Neural progenitor cell (in vitro differentiated cells): ENCODE measurements at regions not wholly inside any gene's neighbourhood (a gene's known extent, or its start where the extent isn't known, plus 50 kb on each side); places are given as distances from the start of the nearest gene placed in this dataset.
A peak's percentile ranks its signal among the peaks of the same experiment; 100 is the strongest.

Experiments used
- DNase-seq: peaks from one replicate; pipeline ENCODE4 v3.0.0-alpha.2; 2016; ENCODE audit warnings: low spot score
- H2AFZ ChIP-seq: fragments of 200-600 bp; sonication (generic); replicated peaks from 2 replicates; pipeline ENCODE4 v1.6.1; 2016; ENCODE audit warnings: antibody characterized with exemption
- H3F3A ChIP-seq: fragments of 200-600 bp; sonication (generic); 2 replicates; pipeline ENCODE4 v1.6.1; 2016; ENCODE audit warnings: antibody characterized with exemption, low read depth
- H3K27ac ChIP-seq: fragments of 200-600 bp; sonication (generic); 2 replicates; pipeline ENCODE4 v1.5.1; 2016; ENCODE audit warnings: mild to moderate bottlenecking
- H3K27me3 ChIP-seq: fragments of 200-600 bp; sonication (generic); 2 replicates; pipeline ENCODE4 v1.6.1; 2016; ENCODE audit warnings: mild to moderate bottlenecking, moderate library complexity
- H3K36me3 ChIP-seq: fragments of 200-600 bp; sonication (generic); 2 replicates; pipeline ENCODE4 v1.5.1; 2016
- H3K4me1 ChIP-seq: fragments of 200-600 bp; sonication (generic); 2 replicates; pipeline ENCODE4 v1.6.1; 2016; ENCODE audit warnings: mixed run types
- H3K4me2 ChIP-seq: fragments of 200-600 bp; sonication (generic); 2 replicates; pipeline ENCODE4 v1.6.1; 2016
- H3K4me3 ChIP-seq: fragments of 200-600 bp; sonication (generic); 2 replicates; pipeline ENCODE4 v1.5.1; 2016
- H3K79me2 ChIP-seq: fragments of 200-600 bp; sonication (generic); 2 replicates; pipeline ENCODE4 v1.6.1; 2016; ENCODE audit warnings: low read depth
- H3K9ac ChIP-seq: fragments of 200-600 bp; sonication (generic); 2 replicates; pipeline ENCODE4 v1.6.1; 2016
- H3K9me3 ChIP-seq: fragments of 200-600 bp; sonication (generic); 2 replicates; pipeline ENCODE4 v1.5.1; 2016; ENCODE audit warnings: low read depth
- H4K20me1 ChIP-seq: fragments of 200-600 bp; sonication (generic); 2 replicates; pipeline ENCODE4 v1.6.1; 2016; ENCODE audit warnings: low read depth
- H3K27ac Mint-ChIP-seq: 3 replicates; pipeline ENCODE4 v1.8.0; 2021; ENCODE audit warnings: mixed read lengths
- H3K27me3 Mint-ChIP-seq: 2 replicates; pipeline ENCODE4 v1.8.0; 2022; ENCODE audit warnings: low read depth, mild to moderate bottlenecking, inconsistent platforms, moderate library complexity, mixed read lengths; ENCODE audit not compliant: insufficient read depth
- H3K36me3 Mint-ChIP-seq: 3 replicates; pipeline ENCODE4 v1.8.0; 2021; ENCODE audit warnings: mixed read lengths
- H3K4me1 Mint-ChIP-seq: 3 replicates; pipeline ENCODE4 v1.8.0; 2021; ENCODE audit warnings: mixed read lengths
- H3K4me3 Mint-ChIP-seq: 3 replicates; pipeline ENCODE4 v1.8.0; 2021; ENCODE audit warnings: mild to moderate bottlenecking, moderate library complexity, mixed read lengths
- H3K9me3 Mint-ChIP-seq: 3 replicates; pipeline ENCODE4 v1.8.0; 2020; ENCODE audit warnings: mixed read lengths
- CTCF ChIP-seq: fragments of 200-600 bp; sonication (generic); IDR thresholded peaks from 2 replicates; pipeline ENCODE4 v1.5.1; 2017; ENCODE audit warnings: antibody characterized with exemption, mild to moderate bottlenecking
- EZH2 ChIP-seq: fragments of 200-600 bp; sonication (generic); IDR thresholded peaks from 2 replicates; pipeline ENCODE4 v1.6.1; 2017; ENCODE audit warnings: antibody characterized with exemption, mild to moderate bottlenecking, moderate library complexity
- EZH2phosphoT487 ChIP-seq: fragments of 200-600 bp; sonication (generic); IDR thresholded peaks from 2 replicates; pipeline ENCODE4 v1.6.1; 2017; ENCODE audit warnings: antibody characterized with exemption

GRCh38 chr1:209207701-209208286, 375.7 kb upstream of the CAMK1G start:
- Histone ChIP-seq H4K20me1 (no peaks in the 10 kb centered on the region), H3K79me2 (no peaks in the 10 kb centered on the region), H3K36me3 (no peaks in the 10 kb centered on the region), H3K4me3 (peak overlapping the region; percentile 50), H3K27me3 (peaks cover 16% of the 10 kb centered on the region), H2AFZ (peak overlapping the region; percentile 97), H3K4me1 (no peaks in the 10 kb centered on the region), H3K4me2 (peak overlapping the region; percentile 84), H3K27ac (no peak overlapping the region), H3K9me3 (no peaks in the 10 kb centered on the region), H3K9ac (peak overlapping the region; percentile 21), H3F3A (no peaks in the 10 kb centered on the region)
- Mint-ChIP-seq H3K27ac (peak overlapping the region; percentile 59), H3K4me3 (peak overlapping the region; percentile 88), H3K4me1 (peaks cover 23% of the 10 kb centered on the region), H3K27me3 (peaks cover 7% of the 10 kb centered on the region), H3K36me3 (no peaks in the 10 kb centered on the region), H3K9me3 (no peaks in the 10 kb centered on the region)
- peak; percentile 92 for DNase-seq
- TF ChIP-seq EZH2 (peak; percentile 17), CTCF (peak; percentile 92), EZH2phosphoT487 (no peak)

- DNase-seq, result no peak
- H3K27me3 ChIP-seq, result peaks cover 16% of the 10 kb centered on the region
- TF ChIP-seq CTCF (no peak), EZH2 (no peak), EZH2phosphoT487 (no peak)
- H3K27ac Mint-ChIP-seq, result no peak overlapping the region
- no peaks in the 10 kb centered on the region for H3K4me1 ChIP-seq
- no peaks in the 10 kb centered on the region for H3F3A ChIP-seq
- H3K36me3 ChIP-seq, result no peaks in the 10 kb centered on the region
- H3K79me2 ChIP-seq, result no peaks in the 10 kb centered on the region
- H3K4me3 ChIP-seq, result no peak overlapping the region
- no peak overlapping the region for H3K4me2 ChIP-seq
- no peaks in the 10 kb centered on the region for H4K20me1 ChIP-seq
- no peak overlapping the region for H3K9ac ChIP-seq
- H2AFZ ChIP-seq, result peak overlapping the region; percentile 97
- H3K9me3 Mint-ChIP-seq, result no peaks in the 10 kb centered on the region
- no peaks in the 10 kb centered on the region for H3K9me3 ChIP-seq
- no peak overlapping the region for H3K27ac ChIP-seq
- peaks cover 7% of the 10 kb centered on the region for H3K27me3 Mint-ChIP-seq
- H3K36me3 Mint-ChIP-seq, result no peaks in the 10 kb centered on the region
- H3K4me3 Mint-ChIP-seq, result peak overlapping the region; percentile 18
- peaks cover 15% of the 10 kb centered on the region for H3K4me1 Mint-ChIP-seq
Measured at GRCh38 chr1:209208648-209209047, 374.9 kb upstream of the CAMK1G start.

GRCh38 chr1:209213989-209214388, 369.5 kb upstream of the CAMK1G start:
- Histone ChIP-seq H2AFZ (no peak overlapping the region), H3K9ac (no peak overlapping the region), H3K4me3 (no peak overlapping the region), H3K79me2 (no peaks in the 10 kb centered on the region), H3F3A (no peaks in the 10 kb centered on the region), H3K27ac (no peak overlapping the region), H3K27me3 (peaks cover 5% of the 10 kb centered on the region), H3K36me3 (no peaks in the 10 kb centered on the region), H3K4me2 (no peak overlapping the region), H4K20me1 (no peaks in the 10 kb centered on the region), H3K9me3 (no peaks in the 10 kb centered on the region), H3K4me1 (no peaks in the 10 kb centered on the region)
- H3K9me3 Mint-ChIP-seq, result no peaks in the 10 kb centered on the region
- peaks cover 4% of the 10 kb centered on the region for H3K27me3 Mint-ChIP-seq
- H3K4me1 Mint-ChIP-seq, result no peaks in the 10 kb centered on the region
- no peak overlapping the region for H3K27ac Mint-ChIP-seq
- no peak overlapping the region for H3K4me3 Mint-ChIP-seq
- TF ChIP-seq CTCF, result no peak
- no peak for TF ChIP-seq EZH2
- no peak for TF ChIP-seq EZH2phosphoT487
- no peaks in the 10 kb centered on the region for H3K36me3 Mint-ChIP-seq
- DNase-seq, result no peak
